Ishikawa (cell line): ENCODE measurements at regions not wholly inside any gene's neighbourhood (a gene's known extent, or its start where the extent isn't known, plus 50 kb on each side); places are given as distances from the start of the nearest gene placed in this dataset.

Source experiments
- CREB1 ChIP-seq: IDR thresholded peaks from 2 replicates; pipeline ENCODE4 v1.6.1; 2012; ENCODE audit warnings: low read depth
- EP300 ChIP-seq: IDR thresholded peaks from 2 replicates; pipeline ENCODE4 v1.6.1; 2012; ENCODE audit warnings: borderline replicate concordance
- FOXM1 ChIP-seq: IDR thresholded peaks from 2 replicates; pipeline ENCODE4 v1.6.1; 2012; ENCODE audit warnings: low read depth, borderline replicate concordance
- NFIC ChIP-seq: IDR thresholded peaks from 2 replicates; pipeline ENCODE4 v1.6.1; 2012
- RAD21 ChIP-seq: IDR thresholded peaks from 2 replicates; pipeline ENCODE4 v1.6.1; 2012; ENCODE audit warnings: low read depth
- REST ChIP-seq: IDR thresholded peaks from 2 replicates; pipeline ENCODE4 v1.6.1; 2012; ENCODE audit warnings: low read depth, mild to moderate bottlenecking
- TAF1 ChIP-seq: IDR thresholded peaks from 2 replicates; pipeline ENCODE4 v1.6.1; 2012; ENCODE audit warnings: low read depth, mild to moderate bottlenecking
- TEAD4 ChIP-seq: IDR thresholded peaks from 2 replicates; pipeline ENCODE4 v1.6.1; 2012
- USF1 ChIP-seq: IDR thresholded peaks from 2 replicates; pipeline ENCODE4 v1.6.1; 2012
- YY1 ChIP-seq: IDR thresholded peaks from 2 replicates; pipeline ENCODE4 v1.6.1; 2012; ENCODE audit warnings: low read depth

- TF ChIP-seq FOXM1 (no peak), TEAD4 (no peak), EP300 (no peak), RAD21 (no peak), YY1 (no peak), USF1 (no peak), CREB1 (no peak), REST (no peak), TAF1 (no peak), NFIC (no peak)
Observed at GRCh38 chr5:2015124-2015848, 132.6 kb upstream of the IRX4 start.
